ENCODE measurements at regions not wholly inside any gene's neighbourhood (a gene's known extent, or its start where the extent isn't known, plus 50 kb on each side); places are given as distances from the start of the nearest gene placed in this dataset.

DNA sequence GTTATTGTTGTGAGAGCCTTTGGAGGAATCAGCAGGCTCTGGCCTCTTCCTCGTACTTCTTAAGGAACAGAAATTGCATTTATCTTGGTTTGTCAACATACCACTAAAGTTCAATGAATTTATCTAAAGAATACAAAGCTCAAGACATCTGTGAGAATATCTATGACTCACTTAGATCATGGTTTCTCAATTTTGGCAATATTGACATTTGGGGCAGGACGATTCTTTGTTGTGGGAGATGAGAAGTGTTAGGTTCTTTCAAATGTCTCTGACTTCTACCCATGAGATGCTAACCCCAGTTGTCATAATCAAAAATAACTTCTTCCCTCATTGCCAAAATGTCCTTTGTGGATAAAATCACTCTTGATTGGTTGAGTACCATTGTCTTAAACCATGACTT lies 1190.3 kb downstream of the GALC start:
- TF ChIP-seq, protein P1, sequence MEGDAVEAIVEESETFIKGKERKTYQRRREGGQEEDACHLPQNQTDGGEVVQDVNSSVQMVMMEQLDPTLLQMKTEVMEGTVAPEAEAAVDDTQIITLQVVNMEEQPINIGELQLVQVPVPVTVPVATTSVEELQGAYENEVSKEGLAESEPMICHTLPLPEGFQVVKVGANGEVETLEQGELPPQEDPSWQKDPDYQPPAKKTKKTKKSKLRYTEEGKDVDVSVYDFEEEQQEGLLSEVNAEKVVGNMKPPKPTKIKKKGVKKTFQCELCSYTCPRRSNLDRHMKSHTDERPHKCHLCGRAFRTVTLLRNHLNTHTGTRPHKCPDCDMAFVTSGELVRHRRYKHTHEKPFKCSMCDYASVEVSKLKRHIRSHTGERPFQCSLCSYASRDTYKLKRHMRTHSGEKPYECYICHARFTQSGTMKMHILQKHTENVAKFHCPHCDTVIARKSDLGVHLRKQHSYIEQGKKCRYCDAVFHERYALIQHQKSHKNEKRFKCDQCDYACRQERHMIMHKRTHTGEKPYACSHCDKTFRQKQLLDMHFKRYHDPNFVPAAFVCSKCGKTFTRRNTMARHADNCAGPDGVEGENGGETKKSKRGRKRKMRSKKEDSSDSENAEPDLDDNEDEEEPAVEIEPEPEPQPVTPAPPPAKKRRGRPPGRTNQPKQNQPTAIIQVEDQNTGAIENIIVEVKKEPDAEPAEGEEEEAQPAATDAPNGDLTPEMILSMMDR (IDR thresholded peaks at IDR 0.05) = no peak
- TF ChIP-seq EP300 (IDR thresholded peaks at IDR 0.05) = no peak
